NT2/D1 (cell line): ENCODE measurements at regions not wholly inside any gene's neighbourhood (a gene's known extent, or its start where the extent isn't known, plus 50 kb on each side); places are given as distances from the start of the nearest gene placed in this dataset.

Experiments used
- DNase-seq: peaks from one replicate; pipeline ENCODE4 v3.0.0-alpha.2; 2011; ENCODE audit warnings: low read depth, low spot score
- H3K27me3 ChIP-seq: 2 replicates; pipeline ENCODE4 v1.6.0; 2011; ENCODE audit warnings: mild to moderate bottlenecking; ENCODE audit not compliant: insufficient read length, insufficient read depth
- H3K36me3 ChIP-seq: 2 replicates; pipeline ENCODE4 v1.6.1; 2011; ENCODE audit warnings: mild to moderate bottlenecking, low read length, mixed read lengths; ENCODE audit not compliant: insufficient read depth, insufficient read length
- H3K4me1 ChIP-seq: 2 replicates; pipeline ENCODE4 v1.5.1; 2011; ENCODE audit not compliant: insufficient read depth, insufficient read length
- H3K4me3 ChIP-seq: 2 replicates; pipeline ENCODE4 v1.5.1; 2011; ENCODE audit warnings: low read depth; ENCODE audit not compliant: insufficient read length
- H3K9ac ChIP-seq: 2 replicates; pipeline ENCODE4 v1.6.0; 2011; ENCODE audit warnings: low read depth; ENCODE audit not compliant: insufficient read length
- H3K9me3 ChIP-seq: 2 replicates; pipeline ENCODE4 v1.5.1; 2011; ENCODE audit warnings: mild to moderate bottlenecking, low read length; ENCODE audit not compliant: insufficient read depth
- SUZ12 ChIP-seq: IDR thresholded peaks from 2 replicates; pipeline ENCODE4 v1.6.1; 2011; ENCODE audit not compliant: insufficient read length, insufficient read depth; ENCODE audit errors: extremely low read depth
- YY1 ChIP-seq: IDR thresholded peaks from 2 replicates; pipeline ENCODE4 v1.6.1; 2011; ENCODE audit not compliant: insufficient read length, insufficient read depth
- ZNF274 ChIP-seq: IDR thresholded peaks from 2 replicates; pipeline ENCODE4 v1.6.1; 2011; ENCODE audit warnings: mild to moderate bottlenecking, low read depth, low read length

- Histone ChIP-seq H3K9me3 (no peaks in the 10 kb centered on the region), H3K4me1 (peaks cover 5% of the 10 kb centered on the region)
Observed at GRCh38 chr10:130485236-130485957, 349.2 kb downstream of the GLRX3 start.

DNA sequence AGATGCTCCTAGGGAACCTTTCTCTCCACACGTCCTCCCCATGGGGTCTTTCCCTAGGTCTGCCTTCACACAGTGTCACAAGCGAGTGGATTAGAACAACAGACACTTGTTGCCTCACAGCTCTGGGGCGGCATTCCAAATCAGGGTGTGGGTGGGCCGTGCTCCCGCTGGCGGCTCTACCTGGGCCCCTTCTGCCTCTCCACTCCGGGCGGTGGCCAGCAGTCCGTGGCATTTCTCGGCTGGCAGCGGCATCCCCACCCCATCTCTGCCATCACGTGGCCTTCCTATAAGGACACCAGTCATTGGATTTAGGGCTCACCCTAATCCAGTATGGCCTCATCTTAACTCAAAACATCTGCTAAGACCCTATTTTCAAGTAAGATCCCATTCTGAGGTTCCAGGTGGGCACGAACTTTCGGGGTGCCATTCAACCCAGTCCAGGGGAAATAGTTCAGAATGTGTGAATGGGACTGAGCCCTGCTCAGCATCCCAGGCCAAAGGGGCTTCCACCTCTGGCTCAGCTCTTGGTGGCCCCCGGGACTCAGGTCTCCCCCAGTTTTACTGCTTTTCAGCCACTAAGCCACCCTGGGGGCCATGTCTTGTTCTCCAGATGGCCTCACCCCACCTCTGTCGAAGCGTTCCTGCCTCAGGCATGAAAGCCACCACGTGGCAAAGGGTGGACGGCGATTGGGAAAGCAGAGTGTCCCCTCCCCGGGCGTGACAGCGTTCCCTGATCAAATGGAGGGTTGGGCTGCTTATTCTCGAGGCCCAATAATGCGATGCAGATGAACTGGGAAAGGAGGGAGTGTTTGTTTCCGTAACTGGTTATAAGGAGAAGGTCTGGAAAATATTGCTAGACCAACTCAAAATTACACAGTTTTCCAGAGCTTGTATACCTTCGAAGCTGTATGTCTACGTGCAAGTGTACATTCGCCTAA lies 350.0 kb downstream of the GLRX3 start:
- no peak for TF ChIP-seq SUZ12
- no peak for TF ChIP-seq YY1
- Histone ChIP-seq H3K9ac (no peak overlapping the region), H3K27me3 (no peaks in the 10 kb centered on the region), H3K36me3 (no peaks in the 10 kb centered on the region), H3K4me3 (no peak overlapping the region), H3K4me1 (peaks cover 5% of the 10 kb centered on the region), H3K9me3 (no peaks in the 10 kb centered on the region)
- DNase-seq, result no peak

More at GRCh38 chr10:130485236-130485957, 349.2 kb downstream of the GLRX3 start:
- Histone ChIP-seq H3K4me3 (no peak overlapping the region), H3K27me3 (no peaks in the 10 kb centered on the region), H3K36me3 (no peaks in the 10 kb centered on the region), H3K9ac (no peak overlapping the region)
- TF ChIP-seq SUZ12 (no peak), YY1 (no peak), ZNF274 (no peak)
- DNase-seq, result no peak

- Histone ChIP-seq H3K9ac (no peak overlapping the region), H3K4me1 (peaks cover 5% of the 10 kb centered on the region), H3K27me3 (no peaks in the 10 kb centered on the region), H3K4me3 (no peak overlapping the region), H3K9me3 (no peaks in the 10 kb centered on the region), H3K36me3 (no peaks in the 10 kb centered on the region)
- TF ChIP-seq ZNF274 (no peak), YY1 (no peak), SUZ12 (no peak)
- no peak for DNase-seq
Observed at GRCh38 chr10:130486906-130487305, 350.7 kb downstream of the GLRX3 start.

DNA sequence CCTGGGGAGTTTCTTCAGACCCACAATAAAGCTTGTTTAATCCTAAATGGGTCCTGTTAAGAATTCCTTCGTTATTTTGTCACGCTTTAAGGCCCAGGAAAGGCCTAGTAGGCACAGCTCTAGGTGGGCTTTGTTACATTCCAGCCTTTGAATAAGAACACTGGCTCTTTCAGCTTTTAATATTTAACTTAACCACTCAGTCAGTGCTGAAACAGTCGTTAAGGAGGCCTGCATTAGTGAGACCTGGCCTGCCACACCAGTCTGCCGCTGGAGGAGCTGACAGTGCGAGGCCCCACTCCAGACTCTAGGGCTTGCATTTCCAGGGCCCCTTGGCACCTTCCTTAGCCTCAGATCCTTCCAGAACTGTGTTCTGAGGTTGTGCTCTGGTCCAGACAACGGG lies 351.4 kb downstream of the GLRX3 start:
- H3K36me3 ChIP-seq, result no peaks in the 10 kb centered on the region
- no peak for TF ChIP-seq SUZ12
- no peak for TF ChIP-seq YY1
- no peak for TF ChIP-seq ZNF274
- H3K9me3 ChIP-seq, result no peaks in the 10 kb centered on the region
- peaks cover 10% of the 10 kb centered on the region for H3K4me1 ChIP-seq
- no peaks in the 10 kb centered on the region for H3K27me3 ChIP-seq
- no peak overlapping the region for H3K9ac ChIP-seq
- H3K4me3 ChIP-seq, result no peak overlapping the region
- DNase-seq, result peak; percentile 13

GRCh38 chr10:130489891-130490290 lies 353.7 kb downstream of the GLRX3 start:
- DNase-seq, result no peak
- H3K4me1 ChIP-seq, result peaks cover 12% of the 10 kb centered on the region
- no peaks in the 10 kb centered on the region for H3K27me3 ChIP-seq
- H3K36me3 ChIP-seq, result no peaks in the 10 kb centered on the region
- no peak overlapping the region for H3K9ac ChIP-seq
- TF ChIP-seq ZNF274 (no peak), YY1 (no peak), SUZ12 (no peak)
- no peak overlapping the region for H3K4me3 ChIP-seq
- H3K9me3 ChIP-seq, result no peaks in the 10 kb centered on the region

DNA sequence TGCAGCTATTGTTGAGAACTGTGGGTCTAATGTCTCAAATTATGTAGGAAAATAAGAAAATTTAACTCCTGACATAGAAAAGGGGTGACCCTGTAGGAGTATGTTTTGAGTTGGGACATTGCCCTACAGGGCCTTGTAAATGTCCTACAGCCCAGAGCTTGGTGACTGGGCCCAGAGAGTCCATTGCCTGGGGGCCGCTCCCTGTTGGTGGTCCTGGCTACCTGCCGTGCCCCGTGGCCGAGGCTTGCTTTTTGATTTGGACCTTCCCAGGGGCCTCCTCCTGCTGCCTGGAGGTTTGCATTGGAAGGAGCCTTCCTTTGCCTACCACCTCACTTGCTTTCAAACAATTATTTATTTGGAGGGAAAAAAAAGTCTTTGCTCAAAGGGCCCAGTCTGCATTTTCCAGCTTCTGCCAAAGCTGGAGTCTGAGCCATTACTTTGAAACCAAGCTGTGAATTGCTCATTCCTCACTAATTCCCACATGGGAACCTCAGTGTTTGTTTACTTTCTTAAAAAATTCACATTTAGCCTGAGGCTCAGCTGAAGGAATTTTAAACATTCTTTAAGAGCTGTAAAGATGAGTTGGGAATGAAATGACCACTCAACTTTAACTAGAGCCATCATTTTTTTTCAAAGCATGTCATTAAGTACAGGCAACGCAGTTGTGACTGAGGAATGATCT lies 355.0 kb downstream of the GLRX3 start:
- TF ChIP-seq YY1 (no peak), SUZ12 (no peak), ZNF274 (no peak)

GRCh38 chr10:130491693-130492050 lies 355.5 kb downstream of the GLRX3 start:
- H3K36me3 ChIP-seq, result no peaks in the 10 kb centered on the region
- TF ChIP-seq SUZ12, result no peak
- TF ChIP-seq ZNF274, result no peak
- no peak for TF ChIP-seq YY1
- H3K27me3 ChIP-seq, result no peaks in the 10 kb centered on the region
- no peaks in the 10 kb centered on the region for H3K9me3 ChIP-seq
- peaks cover 9% of the 10 kb centered on the region for H3K4me1 ChIP-seq
- no peak overlapping the region for H3K4me3 ChIP-seq
- H3K9ac ChIP-seq, result no peak overlapping the region
- no peak for DNase-seq

More for the DNA sequence above, 355.0 kb downstream of the GLRX3 start:
- no peaks in the 10 kb centered on the region for H3K36me3 ChIP-seq
- H3K9me3 ChIP-seq, result no peaks in the 10 kb centered on the region
- no peak overlapping the region for H3K4me3 ChIP-seq
- H3K4me1 ChIP-seq, result peaks cover 12% of the 10 kb centered on the region
- no peak overlapping the region for H3K9ac ChIP-seq
- H3K27me3 ChIP-seq, result no peaks in the 10 kb centered on the region
- peak; percentile 15 for DNase-seq
